Activated CD8-positive, alpha-beta T cell treated with anti-CD3 and anti-CD28 coated beads for 36 hours (primary cell): ENCODE measurements at regions not wholly inside any gene's neighbourhood (a gene's known extent, or its start where the extent isn't known, plus 50 kb on each side); places are given as distances from the start of the nearest gene placed in this dataset.

ENCODE experiments used
- ATAC-seq: fragments of 200-7000 bp; cut with Tn5 transposase; one replicate; pipeline ENCODE4 v1.10.0; 2021; ENCODE audit warnings: mild to moderate bottlenecking, moderate library complexity
- CTCF ChIA-PET: fragments of 350-600 bp; sonication (Branson Sonifier 250); formaldehyde crosslinking; loops from one replicate; lab custom pipeline; 2021; ENCODE audit warnings: antibody characterized with exemption; lab: Charles Lee
- POLR2A ChIA-PET: fragments of 350-600 bp; sonication (Branson Sonifier 250); formaldehyde crosslinking; loops from one replicate; lab custom pipeline; 2021; ENCODE audit warnings: antibody characterized with exemption; lab: Charles Lee
- DNase-seq: peaks from one replicate; pipeline ENCODE4 v3.0.0-alpha.2; 2020
- H3K27ac Mint-ChIP-seq: one replicate; pipeline ENCODE4 v1.8.0; 2021; ENCODE audit warnings: mild to moderate bottlenecking, mixed read lengths
- H3K27me3 Mint-ChIP-seq: one replicate; pipeline ENCODE4 v1.8.0; 2021; ENCODE audit warnings: mixed read lengths
- H3K36me3 Mint-ChIP-seq: one replicate; pipeline ENCODE4 v1.8.0; 2021; ENCODE audit warnings: low read depth, mixed read lengths
- H3K4me1 Mint-ChIP-seq: one replicate; pipeline ENCODE4 v1.8.0; 2021; ENCODE audit warnings: low read depth, mixed read lengths
- H3K4me3 Mint-ChIP-seq: one replicate; pipeline ENCODE4 v1.8.0; 2021; ENCODE audit warnings: mild to moderate bottlenecking, moderate library complexity, mixed read lengths
- H3K9me3 Mint-ChIP-seq: one replicate; pipeline ENCODE4 v1.8.0; 2021; ENCODE audit warnings: mixed read lengths
- CTCF ChIP-seq: fragments of 200-600 bp; IDR thresholded peaks from one replicate; pipeline ENCODE4 v1.8.0; 2022; ENCODE audit warnings: antibody characterized with exemption, mild to moderate bottlenecking
- intact Hi-C: fragments of 100-400 bp; cut with micrococcal nuclease; formaldehyde crosslinking; loops from one replicate; pipeline ENCODE4 v1.10.0; 2022

- ChIA-PET POLR2A (no interaction called here), CTCF (no interaction called here)
- Mint-ChIP-seq H3K27me3 (no peaks in the 10 kb centered on the region), H3K36me3 (no peaks in the 10 kb centered on the region), H3K27ac (no peak overlapping the region), H3K4me3 (no peak overlapping the region), H3K9me3 (no peaks in the 10 kb centered on the region), H3K4me1 (peaks cover 7% of the 10 kb centered on the region)
- ATAC-seq: no peak
- TF ChIP-seq CTCF: no peak
- intact Hi-C loops: no loop called here
- peak; percentile 3 for DNase-seq
Observed at GRCh38 chr2:60100034-60100433, 453.4 kb downstream of the BCL11A start.

GRCh38 chr2:60098996-60099395, 454.5 kb downstream of the BCL11A start:
- no peaks in the 10 kb centered on the region for H3K9me3 Mint-ChIP-seq
- H3K4me1 Mint-ChIP-seq: no peaks in the 10 kb centered on the region
- H3K4me3 Mint-ChIP-seq: no peak overlapping the region
- no peak for DNase-seq
- intact Hi-C loops: no loop called here
- no peaks in the 10 kb centered on the region for H3K27me3 Mint-ChIP-seq
- CTCF ChIA-PET: no interaction called here
- POLR2A ChIA-PET: no interaction called here
- H3K27ac Mint-ChIP-seq: no peak overlapping the region
- TF ChIP-seq CTCF: no peak
- no peak for ATAC-seq
- H3K36me3 Mint-ChIP-seq: no peaks in the 10 kb centered on the region

- intact Hi-C loops: no loop called here
- no peak for ATAC-seq
- no peak for DNase-seq
- H3K4me3 Mint-ChIP-seq: no peak overlapping the region
- H3K27me3 Mint-ChIP-seq: no peaks in the 10 kb centered on the region
- H3K4me1 Mint-ChIP-seq: no peaks in the 10 kb centered on the region
- H3K27ac Mint-ChIP-seq: no peak overlapping the region
- ChIA-PET CTCF (no interaction called here), POLR2A (no interaction called here)
- H3K9me3 Mint-ChIP-seq: no peaks in the 10 kb centered on the region
- H3K36me3 Mint-ChIP-seq: no peaks in the 10 kb centered on the region
- no peak for TF ChIP-seq CTCF
Observed at GRCh38 chr2:60097298-60097697, 456.2 kb downstream of the BCL11A start.

GRCh38 chr2:60096556-60096955, 456.9 kb downstream of the BCL11A start:
- no peak for TF ChIP-seq CTCF
- no peaks in the 10 kb centered on the region for H3K4me1 Mint-ChIP-seq
- DNase-seq: no peak
- no peak for ATAC-seq
- intact Hi-C loops: no loop called here
- ChIA-PET CTCF (no interaction called here), POLR2A (no interaction called here)
- H3K4me3 Mint-ChIP-seq: no peak overlapping the region
- no peaks in the 10 kb centered on the region for H3K9me3 Mint-ChIP-seq
- H3K27ac Mint-ChIP-seq: no peak overlapping the region
- H3K36me3 Mint-ChIP-seq: no peaks in the 10 kb centered on the region
- no peaks in the 10 kb centered on the region for H3K27me3 Mint-ChIP-seq

- H3K27me3 Mint-ChIP-seq: no peaks in the 10 kb centered on the region
Observed at GRCh38 chr2:60095903-60096302, 457.6 kb downstream of the BCL11A start.

More at GRCh38 chr2:60095903-60096302, 457.6 kb downstream of the BCL11A start:
- DNase-seq (no peak), ATAC-seq (no peak)
- Mint-ChIP-seq H3K9me3 (no peaks in the 10 kb centered on the region), H3K27ac (no peak overlapping the region), H3K4me1 (no peaks in the 10 kb centered on the region), H3K4me3 (no peak overlapping the region), H3K36me3 (no peaks in the 10 kb centered on the region)
- intact Hi-C loops: no loop called here
- no peak for TF ChIP-seq CTCF
- CTCF ChIA-PET: no interaction called here
- POLR2A ChIA-PET: no interaction called here
